ENCODE measurements at regions not wholly inside any gene's neighbourhood (a gene's known extent, or its start where the extent isn't known, plus 50 kb on each side); places are given as distances from the start of the nearest gene placed in this dataset.
"Not testable (repeated sequence)": the region's sequence is repeated elsewhere in the genome, so short reads cannot be mapped to it uniquely, and the experiment has no call there.

DNA sequence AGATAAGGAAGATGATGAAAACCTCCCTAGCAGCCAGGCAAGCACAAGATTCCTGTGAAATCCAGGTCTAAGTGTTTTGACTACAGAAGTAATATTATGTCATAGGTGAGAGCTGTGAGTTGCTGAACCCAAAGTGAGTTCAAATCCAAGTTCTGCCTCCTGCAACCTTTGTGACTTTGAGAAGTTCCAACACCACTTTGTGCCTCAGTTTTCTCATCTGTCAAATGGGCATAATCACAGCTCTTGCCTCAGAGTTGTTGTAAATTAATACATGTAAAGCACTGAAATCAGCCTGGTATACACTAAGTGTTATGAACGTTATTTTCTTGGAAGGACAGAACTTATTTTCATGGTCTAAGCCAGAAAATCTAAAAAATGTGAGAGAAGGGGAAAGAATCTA, 210.3 kb upstream of the FRG2C start:
- DNase-seq; intact Hi-C loops (cut with DNase I); ATAC-seq (ENCODE audit: poor library complexity): not testable (repeated sequence)

GRCh38 chr3:75474530-75474929, 189.6 kb upstream of the FRG2C start:
- intact Hi-C loops (cut with DNase I); ATAC-seq (ENCODE audit: poor library complexity); DNase-seq: not testable (repeated sequence)

- DNase-seq; intact Hi-C loops (cut with DNase I); ATAC-seq (ENCODE audit: poor library complexity): not testable (repeated sequence)
Measured at GRCh38 chr3:75496600-75496999, 167.5 kb upstream of the FRG2C start.

GRCh38 chr3:75500357-75500756, 163.8 kb upstream of the FRG2C start:
- ATAC-seq (ENCODE audit: poor library complexity); DNase-seq; intact Hi-C loops (cut with DNase I): not testable (repeated sequence)

DNA sequence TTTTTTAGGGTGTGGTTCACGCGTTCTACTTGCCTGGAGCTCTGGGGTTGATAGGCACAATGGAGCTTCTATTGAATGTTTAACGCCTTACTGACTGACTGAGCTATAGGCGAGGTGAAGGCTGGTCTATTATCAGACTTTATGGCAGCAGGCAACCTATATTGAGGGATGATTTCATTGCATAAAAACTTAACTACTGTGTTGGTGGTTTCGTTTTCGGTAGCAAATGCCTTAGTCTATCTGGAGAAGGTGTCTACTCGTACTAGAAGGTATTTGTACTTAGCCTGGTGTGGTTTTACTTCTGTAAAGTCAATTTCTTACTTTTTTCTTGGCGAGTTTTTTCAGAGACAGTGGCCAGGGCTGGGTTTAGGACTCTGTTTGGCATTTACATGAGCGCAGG, 162.0 kb upstream of the FRG2C start:
- intact Hi-C loops (cut with DNase I); ATAC-seq (ENCODE audit: poor library complexity); DNase-seq: not testable (repeated sequence)

DNA sequence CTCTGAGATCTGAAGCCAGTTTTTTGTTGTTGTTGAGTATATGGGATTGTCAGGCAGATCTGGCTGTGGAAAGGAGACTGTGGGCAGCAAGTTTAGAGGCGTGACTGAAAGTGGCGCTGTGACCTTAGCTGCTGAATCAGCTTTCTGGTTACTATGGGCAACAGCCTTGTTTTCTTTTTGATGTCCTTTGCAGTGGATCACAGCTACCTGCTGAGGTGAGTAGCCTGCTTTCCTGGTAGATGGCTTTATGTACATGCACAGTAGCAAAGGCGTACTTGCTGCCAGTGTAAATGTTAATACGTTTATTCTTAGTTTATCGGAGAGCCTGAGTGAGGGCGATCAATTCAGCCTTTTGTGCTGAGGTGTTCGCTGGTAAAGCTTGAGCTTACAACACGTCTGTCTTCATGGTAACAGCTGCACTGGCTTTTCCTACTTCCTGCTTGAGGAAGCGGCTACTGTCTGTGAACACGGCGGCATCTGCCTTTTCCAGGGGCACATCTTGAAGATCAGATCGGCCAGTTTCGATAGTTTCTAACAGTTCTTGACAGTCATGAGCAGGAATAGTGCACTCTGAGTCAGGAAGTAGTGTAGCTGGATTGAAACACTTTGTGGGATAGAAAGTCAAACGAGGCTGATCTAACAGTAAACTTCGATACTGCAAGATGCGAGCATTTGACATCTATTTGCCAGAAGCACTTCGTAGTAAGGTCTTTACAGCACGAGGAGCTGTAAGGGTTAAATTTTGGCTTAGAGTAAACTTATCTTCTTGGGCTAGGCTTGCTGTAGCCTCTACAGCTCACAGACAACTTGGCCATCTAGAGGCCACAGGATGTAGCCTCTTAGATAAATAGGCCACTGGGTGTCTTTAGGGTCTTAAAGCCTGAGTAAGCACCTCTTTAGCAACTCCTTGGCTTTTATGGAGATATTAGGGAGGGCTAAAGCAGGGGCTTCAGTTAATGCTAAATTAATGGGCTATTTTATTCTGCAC, 161.1 kb upstream of the FRG2C start:
- ATAC-seq (ENCODE audit: poor library complexity); DNase-seq; intact Hi-C loops (cut with DNase I): not testable (repeated sequence)

- DNase-seq: no peak
- intact Hi-C loops (cut with DNase I): no loop called here
- no peak for ATAC-seq (ENCODE audit: poor library complexity)
Measured at GRCh38 chr3:75506603-75507002, 157.5 kb upstream of the FRG2C start.

DNA sequence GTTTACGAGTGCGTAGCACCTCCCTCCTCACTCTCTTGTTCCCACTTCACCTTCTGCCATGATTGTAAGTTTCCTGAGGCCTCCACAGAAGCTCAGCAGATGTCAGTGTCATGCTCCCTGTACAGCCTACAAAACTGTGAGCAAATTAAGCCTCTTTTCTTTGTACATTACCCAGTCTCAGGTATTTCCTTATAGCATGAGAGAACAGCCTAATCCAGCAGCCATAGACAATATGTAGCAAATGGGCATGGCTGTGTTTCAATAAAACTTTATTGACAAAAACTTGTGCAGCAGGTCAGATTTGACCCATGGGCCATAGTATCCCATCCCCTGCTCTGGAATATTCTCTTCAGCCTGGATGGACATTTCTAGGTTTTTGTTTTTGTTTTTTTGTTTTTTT, 156.2 kb upstream of the FRG2C start:
- ATAC-seq (ENCODE audit: poor library complexity); intact Hi-C loops (cut with DNase I); DNase-seq: not testable (repeated sequence)

DNA sequence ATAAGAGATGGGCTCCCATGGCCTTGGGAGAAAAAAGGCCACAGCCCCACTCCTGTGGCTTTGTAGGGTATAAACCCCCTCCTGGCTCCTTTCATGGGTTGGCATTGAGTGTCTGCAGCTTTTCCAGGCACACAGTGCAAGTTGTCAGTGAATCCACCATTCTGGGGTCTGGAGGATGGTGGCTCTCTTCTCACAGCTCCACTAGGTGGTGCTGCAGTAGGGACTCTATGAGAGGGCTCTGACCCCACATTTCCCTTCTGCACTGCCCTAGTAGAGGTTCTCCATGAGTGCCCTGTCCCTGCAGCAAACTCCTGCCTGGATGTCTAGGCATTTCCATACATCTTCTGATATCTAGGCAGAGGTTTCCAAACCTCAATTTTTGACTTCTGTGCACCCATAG, 136.5 kb upstream of the FRG2C start:
- DNase-seq; intact Hi-C loops (cut with DNase I); ATAC-seq (ENCODE audit: poor library complexity): not testable (repeated sequence)

- intact Hi-C loops (cut with DNase I); DNase-seq; ATAC-seq (ENCODE audit: poor library complexity): not testable (repeated sequence)
Measured at GRCh38 chr3:75552095-75552494, 112.0 kb upstream of the FRG2C start.

DNA sequence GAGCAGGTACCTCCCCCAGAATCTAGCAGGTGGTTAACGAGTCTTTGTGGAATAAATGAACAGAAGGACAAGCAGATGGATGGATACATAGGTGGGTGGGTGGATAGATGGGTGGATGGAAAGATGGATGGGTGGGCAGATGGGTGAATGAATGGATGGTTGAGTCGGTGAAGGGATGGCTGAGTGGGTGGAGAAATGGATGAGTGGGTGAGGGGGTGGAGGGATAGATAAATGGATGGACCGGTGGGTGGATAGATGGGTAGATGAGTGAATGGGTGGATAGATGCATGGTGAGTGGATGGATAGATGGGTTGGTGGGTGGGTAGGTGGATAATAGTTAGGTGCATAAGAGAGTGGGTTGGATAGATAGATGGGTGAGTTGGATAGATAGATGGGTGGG, 99.7 kb upstream of the FRG2C start:
- intact Hi-C loops (cut with DNase I); ATAC-seq (ENCODE audit: poor library complexity); DNase-seq: not testable (repeated sequence)

- intact Hi-C loops (cut with DNase I); ATAC-seq (ENCODE audit: poor library complexity): not testable (repeated sequence)
Measured at GRCh38 chr3:75572303-75572702, 91.8 kb upstream of the FRG2C start.

GRCh38 chr3:75579091-75579490, 85.0 kb upstream of the FRG2C start:
- DNase-seq; intact Hi-C loops (cut with DNase I); ATAC-seq (ENCODE audit: poor library complexity): not testable (repeated sequence)

More at GRCh38 chr3:75572303-75572702, 91.8 kb upstream of the FRG2C start:
- not testable (repeated sequence) for DNase-seq

DNA sequence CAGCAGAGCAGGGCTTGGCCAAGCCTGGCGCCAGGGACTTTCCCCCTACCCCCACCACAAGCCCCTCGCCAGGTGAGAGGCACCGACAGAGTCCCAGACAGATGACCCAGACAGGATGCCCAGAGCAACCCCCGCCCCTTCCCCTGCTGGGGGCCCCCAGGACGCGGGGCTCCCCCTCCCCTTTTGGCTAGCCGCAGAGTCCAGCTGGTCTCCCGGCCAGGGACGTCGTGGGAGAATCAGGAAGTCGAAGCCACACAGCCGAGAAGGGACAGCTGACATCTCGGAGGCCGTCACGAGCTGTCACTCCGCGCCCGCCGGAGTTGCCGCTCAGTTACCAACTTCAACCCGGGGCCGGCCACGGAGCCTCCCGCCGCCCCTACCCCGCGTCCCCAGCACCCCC, 84.6 kb upstream of the FRG2C start:
- DNase-seq; ATAC-seq (ENCODE audit: poor library complexity); intact Hi-C loops (cut with DNase I): not testable (repeated sequence)

DNA sequence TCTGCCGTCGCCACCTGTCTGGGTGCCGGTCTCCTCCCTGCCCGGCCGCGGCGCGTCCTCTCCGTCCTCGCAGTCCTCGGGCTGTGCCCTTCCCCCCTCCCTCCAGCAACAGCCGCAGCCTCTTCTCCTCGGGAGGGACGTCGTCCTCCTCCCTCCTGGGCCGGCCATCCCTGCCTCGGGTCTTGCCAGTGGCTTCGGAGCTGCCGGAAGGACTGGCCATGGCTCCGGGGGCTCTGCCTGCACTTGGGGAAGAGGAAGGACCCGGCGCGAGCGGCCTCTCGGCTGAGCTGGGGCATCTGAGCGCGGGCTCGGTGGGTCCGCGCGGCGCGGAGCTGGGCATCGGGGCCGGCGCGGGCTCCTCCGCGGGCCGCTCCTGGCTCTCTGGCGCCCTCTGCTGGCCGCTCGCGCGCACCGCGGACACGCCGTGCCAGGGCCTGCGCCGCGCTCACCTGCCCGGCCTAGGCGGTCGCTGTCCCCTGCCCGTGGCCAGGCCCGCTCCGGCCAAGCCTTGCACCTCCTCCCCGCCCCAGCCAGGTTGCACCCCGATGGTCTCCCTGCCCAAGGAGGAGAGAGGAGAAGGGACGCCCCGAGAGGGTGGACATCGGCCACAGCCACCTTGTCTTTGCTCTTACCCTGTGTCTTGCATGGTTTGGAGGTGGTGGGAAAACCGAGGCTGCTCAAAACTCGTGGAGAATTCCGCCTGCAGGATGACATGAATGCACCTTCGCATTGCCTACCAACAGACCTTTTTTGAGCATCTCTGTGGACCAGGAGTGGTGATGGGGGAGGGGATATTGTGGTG, 83.9 kb upstream of the FRG2C start:
- ATAC-seq (ENCODE audit: poor library complexity): not testable (repeated sequence)
- DNase-seq: peak; percentile 68
- intact Hi-C loops (cut with DNase I): loop anchor here (10.0 kb wide), 1 partner anchor 285 kb away; no protein-coding TSS in a partner anchor

GRCh38 chr3:75582536-75582935, 81.6 kb upstream of the FRG2C start:
- intact Hi-C loops (cut with DNase I): loop anchor here (10.0 kb wide), 1 partner anchor 288 kb away; no protein-coding TSS in a partner anchor
- DNase-seq; ATAC-seq (ENCODE audit: poor library complexity): not testable (repeated sequence)

DNA sequence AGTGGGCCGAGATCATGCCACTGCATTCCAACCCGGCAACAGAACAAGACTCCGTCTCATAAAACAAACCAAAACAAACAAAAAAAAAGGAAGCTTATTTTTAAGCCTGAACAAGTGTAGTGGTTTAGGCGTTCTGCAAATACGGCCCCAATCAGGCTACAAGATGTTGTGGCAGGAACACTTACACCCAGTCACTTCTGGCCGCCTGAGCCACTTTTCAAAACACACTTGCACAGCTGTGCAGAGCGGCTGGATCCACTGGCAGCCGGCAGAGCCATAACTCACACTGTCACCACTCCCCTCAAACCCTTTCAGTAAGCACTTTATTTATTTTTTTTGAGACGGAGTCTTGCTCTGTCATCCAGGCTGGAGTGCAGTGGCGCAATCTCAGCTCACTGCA, 81.0 kb upstream of the FRG2C start:
- not testable (repeated sequence) for ATAC-seq (ENCODE audit: poor library complexity); DNase-seq
- intact Hi-C loops (cut with DNase I): loop anchor here (10.0 kb wide), 1 partner anchor 288 kb away; no protein-coding TSS in a partner anchor

DNA sequence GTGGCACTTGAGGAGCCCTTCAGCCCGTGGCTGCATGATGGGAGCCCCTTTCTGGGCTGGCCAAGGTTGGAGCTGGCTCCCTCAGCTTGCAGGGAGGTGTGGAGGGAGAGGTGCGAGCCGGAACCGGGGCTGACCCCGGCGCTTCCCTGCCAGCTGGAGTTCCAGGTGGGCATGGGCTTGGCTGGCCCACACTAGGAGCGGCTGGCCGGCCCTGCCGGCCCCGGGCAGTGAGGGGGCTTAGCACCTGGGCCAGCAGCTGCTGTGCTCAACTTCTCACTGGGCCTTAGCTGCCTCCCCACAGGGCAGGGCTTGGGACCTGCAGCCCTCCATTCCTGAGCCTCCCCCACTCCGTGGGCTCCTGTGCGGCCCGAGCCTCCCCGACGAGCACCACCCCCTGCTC, 76.4 kb upstream of the FRG2C start:
- intact Hi-C loops (cut with DNase I): loop anchor here (10.0 kb wide), 1 partner anchor 293 kb away; no protein-coding TSS in a partner anchor
- ATAC-seq (ENCODE audit: poor library complexity); DNase-seq: not testable (repeated sequence)

GRCh38 chr3:75590382-75590781, 73.7 kb upstream of the FRG2C start:
- intact Hi-C loops (cut with DNase I); DNase-seq; ATAC-seq (ENCODE audit: poor library complexity): not testable (repeated sequence)

All from Right ventricle myocardium superior (tissue), 1 donor.